GM10266 (cell line): ENCODE measurements at regions not wholly inside any gene's neighbourhood (a gene's known extent, or its start where the extent isn't known, plus 50 kb on each side); places are given as distances from the start of the nearest gene placed in this dataset.
A peak's percentile ranks its signal among the peaks of the same experiment; 100 is the strongest.

ENCODE experiments used
- DNase-seq: peaks from one replicate; pipeline ENCODE4 v3.0.0; 2012; ENCODE audit errors: extremely low spot score
- TF ChIP-seq, protein P1 (sequence below): IDR thresholded peaks from 2 replicates; pipeline ENCODE4 v1.5.1; 2012; ENCODE audit warnings: mild to moderate bottlenecking, low read depth; ENCODE audit not compliant: control insufficient read depth, insufficient read depth; ENCODE audit errors: missing control alignments

DNA sequence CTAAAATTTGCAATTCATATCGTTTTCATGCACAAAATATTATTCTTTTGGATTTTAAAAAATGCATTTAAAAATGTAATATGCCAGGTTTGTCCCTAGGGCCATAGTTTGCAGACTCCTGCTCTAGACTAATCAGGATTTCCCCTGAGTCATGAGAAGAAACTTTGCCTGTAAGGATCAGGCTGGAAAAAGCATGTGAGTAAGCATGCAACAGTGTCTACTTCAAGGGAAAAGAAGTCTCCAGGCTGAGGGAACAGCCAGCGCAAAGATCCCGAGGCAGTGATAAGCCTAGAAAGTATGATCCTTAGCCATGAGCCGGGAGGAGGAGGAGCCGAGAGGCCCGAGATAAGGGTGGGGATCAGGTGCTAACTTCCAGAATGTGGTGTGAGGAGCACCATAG, 382.8 kb upstream of the CFAP20DC start:
- TF ChIP-seq, protein P1, sequence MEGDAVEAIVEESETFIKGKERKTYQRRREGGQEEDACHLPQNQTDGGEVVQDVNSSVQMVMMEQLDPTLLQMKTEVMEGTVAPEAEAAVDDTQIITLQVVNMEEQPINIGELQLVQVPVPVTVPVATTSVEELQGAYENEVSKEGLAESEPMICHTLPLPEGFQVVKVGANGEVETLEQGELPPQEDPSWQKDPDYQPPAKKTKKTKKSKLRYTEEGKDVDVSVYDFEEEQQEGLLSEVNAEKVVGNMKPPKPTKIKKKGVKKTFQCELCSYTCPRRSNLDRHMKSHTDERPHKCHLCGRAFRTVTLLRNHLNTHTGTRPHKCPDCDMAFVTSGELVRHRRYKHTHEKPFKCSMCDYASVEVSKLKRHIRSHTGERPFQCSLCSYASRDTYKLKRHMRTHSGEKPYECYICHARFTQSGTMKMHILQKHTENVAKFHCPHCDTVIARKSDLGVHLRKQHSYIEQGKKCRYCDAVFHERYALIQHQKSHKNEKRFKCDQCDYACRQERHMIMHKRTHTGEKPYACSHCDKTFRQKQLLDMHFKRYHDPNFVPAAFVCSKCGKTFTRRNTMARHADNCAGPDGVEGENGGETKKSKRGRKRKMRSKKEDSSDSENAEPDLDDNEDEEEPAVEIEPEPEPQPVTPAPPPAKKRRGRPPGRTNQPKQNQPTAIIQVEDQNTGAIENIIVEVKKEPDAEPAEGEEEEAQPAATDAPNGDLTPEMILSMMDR = no peak
- no peak for DNase-seq

DNA sequence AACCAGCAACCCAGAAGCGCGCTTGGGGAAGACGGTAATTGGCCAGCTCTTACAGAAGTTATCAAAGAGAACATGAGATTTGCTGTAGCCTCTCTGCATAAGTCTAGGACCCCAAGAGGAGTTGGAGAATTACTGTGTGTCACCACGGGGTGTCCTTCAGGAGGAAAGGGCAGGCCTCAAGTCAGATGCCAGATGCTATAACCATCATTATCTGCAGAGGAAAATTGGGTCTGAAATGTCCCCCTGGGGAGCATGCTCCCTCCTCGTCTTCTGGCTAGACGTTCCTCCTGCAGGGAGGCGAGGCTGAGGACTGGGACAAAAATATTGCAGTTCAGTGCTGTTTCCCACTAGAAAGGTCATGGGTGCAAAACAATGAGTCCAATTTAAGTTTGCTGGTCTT, 380.5 kb upstream of the CFAP20DC start:
- TF ChIP-seq, protein P1 = no peak
- DNase-seq = no peak

DNA sequence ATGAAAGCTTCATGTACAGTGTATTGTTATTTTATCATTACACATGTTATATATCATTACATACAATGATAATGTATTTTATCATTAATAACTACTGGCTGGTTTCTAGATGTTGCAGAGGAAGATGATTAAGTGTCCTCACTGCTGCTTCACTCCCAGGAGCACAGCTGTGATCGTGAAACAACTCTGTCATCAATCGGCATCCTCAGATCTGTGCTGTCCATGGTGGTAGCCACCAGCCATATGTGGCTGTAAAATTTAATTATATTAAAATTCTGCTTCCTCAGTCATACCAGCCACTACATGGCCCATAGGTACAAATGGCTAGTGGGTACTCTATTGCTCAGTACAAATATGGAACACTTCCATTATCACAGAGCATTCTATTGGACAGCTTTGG, 379.4 kb upstream of the CFAP20DC start:
- DNase-seq = no peak
- TF ChIP-seq, protein P1 = no peak

DNA sequence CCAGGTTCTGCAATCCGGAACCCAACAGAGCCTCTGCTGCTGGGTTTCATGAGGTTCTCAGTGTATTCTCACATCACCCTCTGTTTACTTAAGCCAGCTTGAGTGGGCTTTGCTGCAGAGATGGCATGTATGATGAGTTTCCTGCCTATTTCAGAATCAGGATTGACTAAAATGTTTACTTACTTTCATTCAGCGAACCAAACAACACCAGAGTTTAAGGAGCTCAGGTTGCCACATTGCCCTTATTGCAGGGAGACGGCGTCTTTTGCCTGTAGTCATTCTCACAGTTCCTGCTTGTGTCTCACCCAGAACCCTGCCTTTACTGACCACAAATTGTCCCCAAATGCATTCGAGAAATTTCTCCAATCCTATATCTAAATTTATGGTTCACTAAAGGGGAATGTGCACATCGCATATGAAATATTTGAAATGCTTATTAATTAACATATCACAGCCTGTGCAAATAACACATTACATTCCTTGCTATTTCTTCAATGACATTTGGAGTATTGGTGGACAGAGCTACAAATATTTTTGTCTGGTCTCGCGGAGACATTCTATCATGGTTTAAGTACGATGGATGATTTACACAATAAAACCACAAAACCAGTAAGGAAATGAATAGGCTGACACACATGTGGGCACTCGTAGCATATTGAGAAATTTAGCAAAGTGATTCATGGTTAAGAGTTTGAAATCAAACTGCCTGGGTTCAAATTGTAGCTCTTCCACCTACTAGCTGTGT, 377.2 kb upstream of the CFAP20DC start:
- TF ChIP-seq, protein P1 = no peak
- DNase-seq = no peak

DNA sequence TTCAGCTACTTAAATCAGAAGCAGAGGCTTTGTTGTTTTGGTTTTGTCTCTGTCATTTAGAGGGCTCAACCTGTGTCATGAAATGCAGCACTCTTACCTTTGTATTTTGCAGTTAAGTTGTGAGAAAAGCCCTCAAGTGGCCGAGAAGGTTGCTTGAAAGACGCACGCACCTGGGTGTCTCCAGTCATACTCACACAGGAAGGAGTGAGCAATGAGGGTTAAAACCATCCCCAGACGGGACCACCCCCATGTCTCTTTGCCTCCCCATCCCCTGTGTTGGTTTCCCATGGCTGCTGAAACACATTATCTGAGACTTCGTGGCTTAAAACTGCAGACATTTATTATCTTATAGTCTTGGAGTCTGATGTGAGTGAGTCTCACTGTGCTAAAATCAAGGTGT, 376.1 kb upstream of the CFAP20DC start:
- DNase-seq = peak; percentile 14
- TF ChIP-seq, protein P1 = no peak

DNA sequence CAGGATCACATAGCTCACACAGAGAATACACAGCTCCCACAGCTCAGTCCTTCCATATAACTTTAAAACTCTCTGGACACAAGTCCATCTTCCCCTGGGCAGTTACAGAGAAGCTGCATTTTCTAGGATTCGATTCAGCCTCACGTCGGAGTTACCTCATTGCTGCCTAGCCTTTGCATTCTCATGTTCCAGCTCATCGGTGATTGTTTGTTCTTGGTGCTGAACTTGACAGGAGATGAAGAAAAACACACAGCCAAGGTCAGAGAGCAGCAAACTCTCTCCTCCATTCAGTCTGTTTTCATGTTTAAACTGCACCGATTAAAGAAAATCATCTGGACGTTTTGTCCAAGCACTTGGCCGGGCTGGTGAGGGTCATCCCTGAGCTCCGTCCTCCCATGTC, 375.5 kb upstream of the CFAP20DC start:
- DNase-seq = no peak

More for the DNA sequence above, 375.5 kb upstream of the CFAP20DC start:
- TF ChIP-seq, protein P1 = no peak
